SU-DHL-6 (cell line): ENCODE measurements at regions not wholly inside any gene's neighbourhood (a gene's known extent, or its start where the extent isn't known, plus 50 kb on each side); places are given as distances from the start of the nearest gene placed in this dataset.
"Not testable (repeated sequence)": the region's sequence is repeated elsewhere in the genome, so short reads cannot be mapped to it uniquely, and the experiment has no call there.

Experiments used
- H2AFZ ChIP-seq: fragments of 200-600 bp; sonication (generic); 2 replicates; pipeline ENCODE4 v1.6.1; 2014; ENCODE audit warnings: low read depth, mild to moderate bottlenecking, moderate library complexity, mixed read lengths, antibody characterized with exemption, low read length; ENCODE audit not compliant: severe bottlenecking
- H3F3A ChIP-seq: fragments of 200-600 bp; shearing (Covaris generic); 2 replicates; pipeline ENCODE4 v1.6.0; 2016; ENCODE audit warnings: antibody characterized with exemption, mild to moderate bottlenecking; ENCODE audit not compliant: insufficient read depth
- H3K27ac ChIP-seq: fragments of 200-600 bp; sonication (generic); 2 replicates; pipeline ENCODE4 v1.5.1; 2016; ENCODE audit warnings: low read depth, mild to moderate bottlenecking, low read length, moderate library complexity, mixed read lengths
- H3K27me3 ChIP-seq: fragments of 200-600 bp; sonication (generic), shearing (Covaris generic); 2 replicates; pipeline ENCODE4 v1.6.0; 2014; ENCODE audit warnings: mild to moderate bottlenecking, low read length
- H3K36me3 ChIP-seq: fragments of 200-600 bp; sonication (generic); 2 replicates; pipeline ENCODE4 v1.6.1; 2014; ENCODE audit warnings: mild to moderate bottlenecking, low read length, mixed read lengths
- H3K4me2 ChIP-seq: fragments of 300-600, 200-600 bp; shearing (Covaris generic), sonication (generic); 2 replicates; pipeline ENCODE4 v1.6.0; 2014; ENCODE audit warnings: low read length, low read depth, mild to moderate bottlenecking; ENCODE audit not compliant: poor library complexity, severe bottlenecking
- H3K4me3 ChIP-seq: fragments of 200-600 bp; sonication (generic); 2 replicates; pipeline ENCODE4 v1.5.1; 2014; ENCODE audit warnings: antibody characterized with exemption, low read length, mild to moderate bottlenecking, mixed read lengths; ENCODE audit not compliant: insufficient read depth, poor library complexity, severe bottlenecking
- H3K79me2 ChIP-seq: fragments of 200-600 bp; sonication (generic); 2 replicates; pipeline ENCODE4 v1.6.1; 2014; ENCODE audit warnings: mild to moderate bottlenecking, low read length, moderate library complexity; ENCODE audit not compliant: insufficient read depth
- H3K9ac ChIP-seq: fragments of 200-600 bp; sonication (generic); 2 replicates; pipeline ENCODE4 v1.7.0; 2014; ENCODE audit warnings: mild to moderate bottlenecking, low read length
- H3K9me2 ChIP-seq: fragments of 200-600 bp; sonication (generic); replicated peaks from 2 replicates; pipeline ENCODE4 v1.6.1; 2014; ENCODE audit warnings: low read length; ENCODE audit not compliant: insufficient read depth
- H3K9me3 ChIP-seq: fragments of 200-600 bp; sonication (generic); 2 replicates; pipeline ENCODE4 v1.6.1; 2014; ENCODE audit warnings: low read length, mixed read lengths; ENCODE audit not compliant: insufficient read depth
- H4K20me1 ChIP-seq: fragments of 200-600 bp; sonication (generic); 2 replicates; pipeline ENCODE4 v1.6.1; 2014; ENCODE audit warnings: low read depth, mild to moderate bottlenecking, antibody characterized with exemption, low read length, moderate library complexity, mixed read lengths
- CTCF ChIP-seq: fragments of 200-600 bp; sonication (generic); IDR thresholded peaks from one replicate; pipeline ENCODE4 v1.5.1; 2017; ENCODE audit warnings: antibody characterized with exemption, mild to moderate bottlenecking, low read length, moderate library complexity; ENCODE audit not compliant: insufficient read depth, poor library complexity, severe bottlenecking
- EZH2phosphoT487 ChIP-seq: fragments of 200-600 bp; sonication (generic), shearing (Covaris generic); conservative IDR thresholded peaks from 2 replicates; pipeline ENCODE4 v1.6.1; 2018; ENCODE audit warnings: mild to moderate bottlenecking, antibody characterized with exemption, low read length, moderate library complexity, mixed read lengths

GRCh38 chr12:131290255-131290959, 336.7 kb downstream of the ADGRD1 start:
- Histone ChIP-seq H2AFZ (no peak overlapping the region), H3K4me2 (no peak overlapping the region), H3K79me2 (no peaks in the 10 kb centered on the region), H3K27me3 (no peaks in the 10 kb centered on the region), H3K4me3 (no peak overlapping the region), H3K9ac (no peak overlapping the region), H3K27ac (no peak overlapping the region), H3K9me2 (no peaks in the 10 kb centered on the region), H4K20me1 (no peaks in the 10 kb centered on the region), H3K36me3 (no peaks in the 10 kb centered on the region), H3F3A (no peaks in the 10 kb centered on the region), H3K9me3 (no peaks in the 10 kb centered on the region)
- no peak for TF ChIP-seq CTCF
- TF ChIP-seq EZH2phosphoT487, result no peak

GRCh38 chr12:131293071-131294015, 339.6 kb downstream of the ADGRD1 start:
- H3K36me3 ChIP-seq, H3K79me2 ChIP-seq, H3K9me2 ChIP-seq, H3K27me3 ChIP-seq, H3K27ac ChIP-seq, H2AFZ ChIP-seq, H3F3A ChIP-seq, H3K9ac ChIP-seq, H3K4me3 ChIP-seq, H3K4me2 ChIP-seq, H4K20me1 ChIP-seq, H3K9me3 ChIP-seq: not testable (repeated sequence)

GRCh38 chr12:131294716-131295115, 341.0 kb downstream of the ADGRD1 start:
- H4K20me1 ChIP-seq, H3K27ac ChIP-seq, H3K4me3 ChIP-seq, H3K9ac ChIP-seq, H3K9me3 ChIP-seq, H3K4me2 ChIP-seq, H3F3A ChIP-seq, H3K36me3 ChIP-seq, H2AFZ ChIP-seq, H3K79me2 ChIP-seq, H3K9me2 ChIP-seq, H3K27me3 ChIP-seq: not testable (repeated sequence)

- not testable (repeated sequence) for H3K36me3 ChIP-seq, H4K20me1 ChIP-seq, H3K27me3 ChIP-seq, H3K79me2 ChIP-seq, H3F3A ChIP-seq, H3K4me3 ChIP-seq, H3K9me2 ChIP-seq, H2AFZ ChIP-seq, H3K9ac ChIP-seq, H3K4me2 ChIP-seq, H3K27ac ChIP-seq, H3K9me3 ChIP-seq
Measured at GRCh38 chr12:131295117-131295516, 341.4 kb downstream of the ADGRD1 start.

- not testable (repeated sequence) for H3K27me3 ChIP-seq, H4K20me1 ChIP-seq, H3K36me3 ChIP-seq, H3K4me3 ChIP-seq, H2AFZ ChIP-seq, H3K9me3 ChIP-seq, H3K79me2 ChIP-seq, H3F3A ChIP-seq, H3K9me2 ChIP-seq, H3K9ac ChIP-seq, H3K4me2 ChIP-seq, H3K27ac ChIP-seq
Measured at GRCh38 chr12:131295559-131295958, 341.9 kb downstream of the ADGRD1 start.

GRCh38 chr12:131296136-131296535, 342.4 kb downstream of the ADGRD1 start:
- H3K9me3 ChIP-seq, H3K27me3 ChIP-seq, H4K20me1 ChIP-seq, H3K27ac ChIP-seq, H3K9me2 ChIP-seq, H3K9ac ChIP-seq, H3K4me3 ChIP-seq, H3K36me3 ChIP-seq, H3K79me2 ChIP-seq, H3K4me2 ChIP-seq, H3F3A ChIP-seq, H2AFZ ChIP-seq: not testable (repeated sequence)

- H2AFZ ChIP-seq, H3K27ac ChIP-seq: not testable (repeated sequence)
Measured at GRCh38 chr12:131296651-131297050, 342.9 kb downstream of the ADGRD1 start.

More at GRCh38 chr12:131296651-131297050, 342.9 kb downstream of the ADGRD1 start:
- H4K20me1 ChIP-seq, H3K27me3 ChIP-seq, H3K9ac ChIP-seq, H3K36me3 ChIP-seq, H3K9me3 ChIP-seq, H3K9me2 ChIP-seq, H3K4me2 ChIP-seq, H3F3A ChIP-seq, H3K79me2 ChIP-seq, H3K4me3 ChIP-seq: not testable (repeated sequence)
